HepG2 (cell line): ENCODE measurements at regions not wholly inside any gene's neighbourhood (a gene's known extent, or its start where the extent isn't known, plus 50 kb on each side); places are given as distances from the start of the nearest gene placed in this dataset.

Experiments
- ATAC-seq: fragments of 200-7000 bp; cut with Tn5 transposase; 3 replicates; pipeline ENCODE4 v1.9.1; 2020; ENCODE audit warnings: mild to moderate bottlenecking, moderate library complexity
- BruUV-seq: library from RNA; stranded (reverse); fragments of 400-500 nt; replicated peaks from 2 replicates; lab custom pipeline; 2021; lab: Mats Ljungman, UMichigan
- CTCF ChIA-PET: fragments of 300-600 bp; formaldehyde crosslinking; extraction: SDS; loops from one replicate; lab custom pipeline; 2021; ENCODE audit warnings: low total read pairs, inconsistent platforms, low intra/inter-chr PET ratio; lab: Yijun Ruan, JAX
- POLR2A ChIA-PET: fragments of 350-600 bp; sonication (Branson Sonifier 250); formaldehyde crosslinking; loops from one replicate; lab custom pipeline; 2020; ENCODE audit warnings: antibody characterized with exemption, inconsistent platforms; lab: Yijun Ruan, JAX
- DNase-seq: peaks from one replicate; pipeline ENCODE4 v3.0.0-alpha.2; 2015; ENCODE audit warnings: low spot score
- FAIRE-seq: peaks from 3 replicates; lab custom pipeline; 2011; peaks lifted over from hg19 to GRCh38; lab: Jason Lieb, UNC
- H2AFZ ChIP-seq: one replicate; pipeline ENCODE4 v1.6.1; 2011; ENCODE audit warnings: low read length, inconsistent platforms
- H3K27ac ChIP-seq: fragments of 300-600 bp; 3 replicates; pipeline ENCODE4 v1.8.0; 2011; ENCODE audit warnings: mixed run types, mild to moderate bottlenecking, mixed read lengths, low read length, inconsistent platforms; ENCODE audit not compliant: insufficient read depth; ENCODE audit errors: extremely low read length
- H3K27me3 ChIP-seq, 2 experiments: fragments of 200-600 bp in 1 of 2; 2 replicates in 1 of 2; 3 replicates in 1 of 2; pipeline versions ENCODE4 v1.6.0 to v1.8.0; 2011; ENCODE audit warnings: low read length in 2 of 2, mild to moderate bottlenecking in 2 of 2, moderate library complexity in 2 of 2, inconsistent platforms in 1 of 2; ENCODE audit not compliant: insufficient read depth in 2 of 2, control insufficient read depth in 1 of 2
- H3K36me3 ChIP-seq, 2 experiments: fragments of 200-600 bp in 1 of 2; replicated peaks in 1 of 2; 2 replicates in 1 of 2; 3 replicates in 1 of 2; pipeline versions ENCODE4 v1.5.1 to v1.8.0; 2011; ENCODE audit warnings: low read length in 2 of 2, inconsistent platforms in 1 of 2; ENCODE audit not compliant: insufficient read depth in 2 of 2, control insufficient read depth in 1 of 2
- H3K4me1 ChIP-seq: 2 replicates; pipeline ENCODE4 v1.5.1; 2012; ENCODE audit warnings: low read length, inconsistent platforms; ENCODE audit not compliant: insufficient read depth
- H3K4me2 ChIP-seq: 2 replicates; pipeline ENCODE4 v1.6.0; 2011; ENCODE audit warnings: low read depth, low read length, inconsistent platforms
- H3K4me3 ChIP-seq, 3 experiments: fragments of 200-600 bp in 1 of 3; sonication (generic), shearing (Covaris generic) in 1 of 3; replicated peaks in 1 of 3; 2 replicates each; pipeline ENCODE4 v1.5.1; 2011 to 2016; ENCODE audit warnings: low read length in 3 of 3, inconsistent platforms in 2 of 3, low read depth in 2 of 3, mild to moderate bottlenecking in 2 of 3, control low read depth in 1 of 3, mixed read lengths in 1 of 3; ENCODE audit not compliant: insufficient read depth in 1 of 3
- H3K79me2 ChIP-seq: one replicate; pipeline ENCODE4 v1.6.1; 2011; ENCODE audit warnings: low read length, inconsistent platforms; ENCODE audit not compliant: insufficient read depth
- H3K9ac ChIP-seq: 2 replicates; pipeline ENCODE4 v1.6.0; 2011; ENCODE audit warnings: mild to moderate bottlenecking, low read depth, low read length, inconsistent platforms; ENCODE audit not compliant: insufficient read depth
- H3K9me3 ChIP-seq: 2 replicates; pipeline ENCODE4 v1.5.1; 2012; ENCODE audit warnings: mild to moderate bottlenecking, low read length
- H4K20me1 ChIP-seq: 2 replicates; pipeline ENCODE4 v1.6.0; 2011; ENCODE audit warnings: inconsistent platforms, mild to moderate bottlenecking, low read length, moderate library complexity; ENCODE audit not compliant: insufficient read depth
- CEBPB ChIP-seq: IDR thresholded peaks from 2 replicates; pipeline ENCODE4 v1.6.1; 2011; ENCODE audit warnings: low read depth, low read length, improper control_type of control experiment, borderline replicate concordance
- HMGXB3 ChIP-seq: sonication (generic); formaldehyde crosslinking; IDR thresholded peaks from 2 replicates; pipeline ENCODE4 v1.4.0; 2020; ENCODE audit warnings: missing genetic modification reagents, borderline replicate concordance
- HNF4A ChIP-seq: sonication (generic); formaldehyde crosslinking; IDR thresholded peaks from 2 replicates; pipeline ENCODE4 v1.4.0; 2020; ENCODE audit warnings: missing genetic modification reagents
- RCOR2 ChIP-seq: IDR thresholded peaks from 2 replicates; pipeline ENCODE4 v1.6.1; 2016; ENCODE audit warnings: missing biosample characterization, missing genetic modification reagents
- SKI ChIP-seq: fragments of 450-650 bp; IDR thresholded peaks from one replicate; pipeline ENCODE4 v1.6.1; 2018; ENCODE audit warnings: mild to moderate bottlenecking; ENCODE audit not compliant: partially characterized antibody
- SP5 ChIP-seq: IDR thresholded peaks from 2 replicates; pipeline ENCODE4 v1.6.1; 2016; ENCODE audit warnings: low read depth, borderline replicate concordance
- STAG1 ChIP-seq: sonication (generic); formaldehyde crosslinking; IDR thresholded peaks from 2 replicates; pipeline ENCODE4 v1.4.0; 2020; ENCODE audit warnings: missing genetic modification reagents
- TBP ChIP-seq: sonication (generic); formaldehyde crosslinking; IDR thresholded peaks from 2 replicates; pipeline ENCODE4 v1.5.0; 2020; ENCODE audit warnings: missing genetic modification reagents
- ZBTB14 ChIP-seq: sonication (generic); formaldehyde crosslinking; IDR thresholded peaks from 2 replicates; pipeline ENCODE4 v1.4.0; 2020; ENCODE audit warnings: missing genetic modification reagents
- ZBTB26 ChIP-seq: IDR thresholded peaks from 2 replicates; pipeline ENCODE4 v1.6.1; 2016; ENCODE audit warnings: missing compliant biosample characterization, missing genetic modification reagents, borderline replicate concordance
- ZNF101 ChIP-seq: sonication (generic); formaldehyde crosslinking; IDR thresholded peaks from 2 replicates; pipeline ENCODE4 v1.4.0; 2020; ENCODE audit warnings: mild to moderate bottlenecking, low read depth, missing genetic modification reagents, borderline replicate concordance
- ZNF263 ChIP-seq: sonication (generic); formaldehyde crosslinking; IDR thresholded peaks from 2 replicates; pipeline ENCODE4 v1.4.0; 2020; ENCODE audit warnings: missing genetic modification reagents
- ZNF644 ChIP-seq: IDR thresholded peaks from 2 replicates; pipeline ENCODE4 v1.6.1; 2016; ENCODE audit warnings: low read depth
- WGBS: methylation state at CpG from one replicate; pipeline ENCODE4 v1.1.6; 2017; ENCODE audit warnings: low lambda C conversion rate; 5-methylcytosine and 5-hydroxymethylcytosine counted together
- in situ Hi-C: cut with HindIII; loops from 2 replicates; pipeline ENCODE4 v1.10.0; 2017; ENCODE audit warnings: low pct_unique_long_range_greater_than_20kb; ENCODE audit not compliant: extremely low pct_ligation_motif_present
- intact Hi-C: fragments of 100-400 bp; cut with micrococcal nuclease; formaldehyde crosslinking; loops from one replicate; pipeline ENCODE4 v1.10.0; 2022; ENCODE audit not compliant: unreplicated experiment

GRCh38 chrY:7821295-7822035 is 909.9 kb upstream of the AMELY start:
- Histone ChIP-seq H3K4me2 (no peak overlapping the region), H3K27ac (no peak overlapping the region), H3K79me2 (no peaks in the 10 kb centered on the region), H3K4me3 (no peak overlapping the region), H3K9ac (no peak overlapping the region), H4K20me1 (no peaks in the 10 kb centered on the region), H2AFZ (no peak overlapping the region), H3K36me3 (no peaks in the 10 kb centered on the region), H3K4me1 (no peaks in the 10 kb centered on the region), H3K27me3 (no peaks in the 10 kb centered on the region), H3K9me3 (no peaks in the 10 kb centered on the region)
- intact Hi-C loops, result no loop called here
- ATAC-seq, result no peak
- ChIA-PET CTCF (no interaction called here), POLR2A (no interaction called here)
- BruUV-seq, result no TSS peak
- in situ Hi-C loops, result no loop called here
- 0% methylated on average over 1 of the region's 2 CpGs for WGBS
- no peak for DNase-seq
- TF ChIP-seq RCOR2 (CRISPR knock-in tag), result no peak
- TF ChIP-seq ZBTB26 (CRISPR knock-in tag), result no peak
- TF ChIP-seq ZNF644 (CRISPR knock-in tag), result no peak
- no peak for TF ChIP-seq TBP (CRISPR knock-in tag)
- TF ChIP-seq SP5 (CRISPR knock-in tag), result no peak
- TF ChIP-seq ZNF263 (CRISPR knock-in tag), result no peak
- peak; percentile 62; the same call in 1 of the 2 replicates for TF ChIP-seq CEBPB
- TF ChIP-seq HNF4A (CRISPR knock-in tag), result no peak
- no peak for FAIRE-seq

GRCh38 chrY:7818924-7819323 is 907.4 kb upstream of the AMELY start:
- Histone ChIP-seq H3K36me3 (no peaks in the 10 kb centered on the region), H3K79me2 (no peaks in the 10 kb centered on the region), H3K4me1 (no peaks in the 10 kb centered on the region), H2AFZ (no peak overlapping the region), H3K27ac (no peak overlapping the region), H4K20me1 (no peaks in the 10 kb centered on the region), H3K4me2 (no peak overlapping the region), H3K9ac (no peak overlapping the region), H3K4me3 (no peak overlapping the region), H3K27me3 (no peaks in the 10 kb centered on the region), H3K9me3 (no peaks in the 10 kb centered on the region)
- peak; percentile 69 for ATAC-seq
- no TSS peak for BruUV-seq
- in situ Hi-C loops, result no loop called here
- DNase-seq, result peak; percentile 3
- FAIRE-seq, result no peak
- CTCF ChIA-PET, result no interaction called here
- POLR2A ChIA-PET, result no interaction called here
- intact Hi-C loops, result no loop called here
- TF ChIP-seq ZNF101 (CRISPR knock-in tag) (no peak), SKI (no peak), ZBTB14 (CRISPR knock-in tag) (no peak), HMGXB3 (CRISPR knock-in tag) (no peak), STAG1 (CRISPR knock-in tag) (peak; percentile 54)
